C4-2B (cell line): ENCODE measurements at regions not wholly inside any gene's neighbourhood (a gene's known extent, or its start where the extent isn't known, plus 50 kb on each side); places are given as distances from the start of the nearest gene placed in this dataset.

Experiments used
- ZFX ChIP-seq: fragments of 450-650 bp; IDR thresholded peaks from 2 replicates; pipeline ENCODE4 v1.6.1; 2017
- TF ChIP-seq, protein P1 (sequence below): fragments of 450-650 bp; conservative IDR thresholded peaks from 2 replicates; pipeline ENCODE4 v1.5.1; 2017; ENCODE audit warnings: mild to moderate bottlenecking

DNA sequence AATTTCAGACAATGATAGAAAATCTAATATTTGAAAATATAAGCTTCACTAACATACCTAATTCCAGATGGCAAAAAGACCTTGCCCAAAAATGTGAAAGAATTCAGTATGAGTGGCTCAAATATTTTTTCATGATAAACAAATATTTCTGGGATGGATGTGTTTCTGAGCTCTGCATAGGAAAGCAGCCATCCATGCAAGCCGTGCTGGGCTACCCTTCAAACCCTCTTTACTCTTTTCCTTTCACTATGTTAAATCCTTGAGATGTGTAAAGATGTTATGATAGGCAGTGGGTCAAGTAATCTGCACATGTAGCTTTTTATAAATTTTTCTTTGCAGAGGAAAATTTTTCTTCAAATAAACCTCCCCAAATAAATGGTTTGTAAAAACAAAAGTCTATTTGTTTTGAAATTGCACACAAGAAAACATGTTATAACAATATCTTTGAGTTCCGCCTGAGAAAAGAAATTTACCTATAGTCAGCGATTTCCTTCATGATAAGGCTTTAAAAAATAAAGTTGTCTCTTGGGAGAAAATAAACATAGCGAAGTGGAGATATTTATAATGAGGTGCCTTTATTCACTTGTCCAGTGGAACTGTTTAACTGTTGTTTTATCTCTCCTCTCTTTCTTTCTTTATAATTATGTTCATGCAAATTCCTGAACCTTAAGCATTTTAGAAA is 154.3 kb upstream of the PITX1 start:
- TF ChIP-seq, protein P1, sequence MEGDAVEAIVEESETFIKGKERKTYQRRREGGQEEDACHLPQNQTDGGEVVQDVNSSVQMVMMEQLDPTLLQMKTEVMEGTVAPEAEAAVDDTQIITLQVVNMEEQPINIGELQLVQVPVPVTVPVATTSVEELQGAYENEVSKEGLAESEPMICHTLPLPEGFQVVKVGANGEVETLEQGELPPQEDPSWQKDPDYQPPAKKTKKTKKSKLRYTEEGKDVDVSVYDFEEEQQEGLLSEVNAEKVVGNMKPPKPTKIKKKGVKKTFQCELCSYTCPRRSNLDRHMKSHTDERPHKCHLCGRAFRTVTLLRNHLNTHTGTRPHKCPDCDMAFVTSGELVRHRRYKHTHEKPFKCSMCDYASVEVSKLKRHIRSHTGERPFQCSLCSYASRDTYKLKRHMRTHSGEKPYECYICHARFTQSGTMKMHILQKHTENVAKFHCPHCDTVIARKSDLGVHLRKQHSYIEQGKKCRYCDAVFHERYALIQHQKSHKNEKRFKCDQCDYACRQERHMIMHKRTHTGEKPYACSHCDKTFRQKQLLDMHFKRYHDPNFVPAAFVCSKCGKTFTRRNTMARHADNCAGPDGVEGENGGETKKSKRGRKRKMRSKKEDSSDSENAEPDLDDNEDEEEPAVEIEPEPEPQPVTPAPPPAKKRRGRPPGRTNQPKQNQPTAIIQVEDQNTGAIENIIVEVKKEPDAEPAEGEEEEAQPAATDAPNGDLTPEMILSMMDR, result no peak
- TF ChIP-seq ZFX, result no peak
